ENCODE measurements at regions not wholly inside any gene's neighbourhood (a gene's known extent, or its start where the extent isn't known, plus 50 kb on each side); places are given as distances from the start of the nearest gene placed in this dataset.
"Not testable (repeated sequence)": the region's sequence is repeated elsewhere in the genome, so short reads cannot be mapped to it uniquely, and the experiment has no call there.

GRCh38 chr18:68429841-68430240 lies 285.1 kb downstream of the TMX3 start:
- DNase-seq (ENCODE audit: low read depth in 2 of 2) = no peak

- no peak for DNase-seq (ENCODE audit: low read depth in 2 of 2)
Observed at GRCh38 chr18:68429111-68429510, 285.8 kb downstream of the TMX3 start.

GRCh38 chr18:68428661-68429060 lies 286.2 kb downstream of the TMX3 start:
- DNase-seq (ENCODE audit: low read depth in 2 of 2) = no peak

GRCh38 chr18:68427951-68428401 lies 286.9 kb downstream of the TMX3 start:
- peak in 1 of 2 donors; percentile 44 for DNase-seq (ENCODE audit: low read depth in 2 of 2)

GRCh38 chr18:68426731-68427315 lies 288.1 kb downstream of the TMX3 start:
- no peak for DNase-seq (ENCODE audit: low read depth in 2 of 2)

- no peak for DNase-seq (ENCODE audit: low read depth in 2 of 2)
Observed at GRCh38 chr18:68418881-68419280, 296.0 kb downstream of the TMX3 start.

GRCh38 chr18:68418226-68418868 lies 296.6 kb downstream of the TMX3 start:
- no peak for DNase-seq (ENCODE audit: low read depth in 2 of 2)

- no peak for DNase-seq (ENCODE audit: low read depth in 2 of 2)
Observed at GRCh38 chr18:68417826-68418225, 297.1 kb downstream of the TMX3 start.

- no peak for DNase-seq (ENCODE audit: low read depth in 2 of 2)
Observed at GRCh38 chr18:68417166-68417799, 297.6 kb downstream of the TMX3 start.

GRCh38 chr18:68414407-68414806 lies 300.5 kb downstream of the TMX3 start:
- DNase-seq (ENCODE audit: low read depth in 2 of 2) = no peak

GRCh38 chr18:68409576-68409975 lies 305.3 kb downstream of the TMX3 start:
- DNase-seq (ENCODE audit: low read depth in 2 of 2) = no peak

- no peak for DNase-seq (ENCODE audit: low read depth in 2 of 2)
Observed at GRCh38 chr18:68406761-68407160, 308.1 kb downstream of the TMX3 start.

GRCh38 chr18:68402784-68403183 lies 312.1 kb downstream of the TMX3 start:
- DNase-seq (ENCODE audit: low read depth in 2 of 2) = no peak

- DNase-seq (ENCODE audit: low read depth in 2 of 2) = no peak
Observed at GRCh38 chr18:68400889-68401288, 314.0 kb downstream of the TMX3 start.

GRCh38 chr18:68399721-68400120 lies 315.2 kb downstream of the TMX3 start:
- DNase-seq (ENCODE audit: low read depth in 2 of 2) = no peak

- DNase-seq (ENCODE audit: low read depth in 2 of 2) = peak in 1 of 2 donors; percentile 1
Observed at GRCh38 chr18:68397241-68398035, 317.5 kb downstream of the TMX3 start.

GRCh38 chr18:68394705-68395104 lies 320.2 kb downstream of the TMX3 start:
- no peak for DNase-seq (ENCODE audit: low read depth in 2 of 2)

GRCh38 chr18:68391801-68392200 lies 323.1 kb downstream of the TMX3 start:
- DNase-seq (ENCODE audit: low read depth in 2 of 2) = no peak

GRCh38 chr18:68387246-68387645 lies 327.7 kb downstream of the TMX3 start:
- DNase-seq (ENCODE audit: low read depth in 2 of 2) = no peak

GRCh38 chr18:68383979-68384378 lies 330.9 kb downstream of the TMX3 start:
- DNase-seq (ENCODE audit: low read depth in 2 of 2) = not testable (repeated sequence)

GRCh38 chr18:68376926-68377325 lies 338.0 kb downstream of the TMX3 start:
- no peak for DNase-seq (ENCODE audit: low read depth in 2 of 2)

GRCh38 chr18:68362907-68363306 lies 352.0 kb downstream of the TMX3 start:
- no peak for DNase-seq (ENCODE audit: low read depth in 2 of 2)
